ENCODE measurements at regions not wholly inside any gene's neighbourhood (a gene's known extent, or its start where the extent isn't known, plus 50 kb on each side); places are given as distances from the start of the nearest gene placed in this dataset.

GRCh38 chr4:185880571-185880970 lies 68.6 kb upstream of the SORBS2 start:
- no peak overlapping the region for H3K27ac ChIP-seq
- no peak for TF ChIP-seq CTCF (conservative IDR thresholded peaks at IDR 0.05; ENCODE audit: low read depth)
- ChIA-PET POLR2A (ENCODE audit: low non-redundant PET) (no interaction called here), CTCF (no interaction called here)
- DNase-seq (ENCODE audit: low spot score): no peak

GRCh38 chr4:185881430-185881829 lies 69.4 kb upstream of the SORBS2 start:
- ChIA-PET POLR2A (ENCODE audit: low non-redundant PET) (no interaction called here), CTCF (no interaction called here)
- no peak for DNase-seq (ENCODE audit: low spot score)
- no peak for TF ChIP-seq CTCF (conservative IDR thresholded peaks at IDR 0.05; ENCODE audit: low read depth)
- no peak overlapping the region for H3K27ac ChIP-seq

GRCh38 chr4:185883591-185883990 lies 71.6 kb upstream of the SORBS2 start:
- no peak for TF ChIP-seq CTCF (conservative IDR thresholded peaks at IDR 0.05; ENCODE audit: low read depth)
- ChIA-PET POLR2A (ENCODE audit: low non-redundant PET) (no interaction called here), CTCF (no interaction called here)
- no peak overlapping the region for H3K27ac ChIP-seq
- no peak for DNase-seq (ENCODE audit: low spot score)

- POLR2A ChIA-PET (ENCODE audit: low non-redundant PET): no interaction called here
- CTCF ChIA-PET: no interaction called here
- TF ChIP-seq CTCF (conservative IDR thresholded peaks at IDR 0.05; ENCODE audit: low read depth): no peak
- no peak for DNase-seq (ENCODE audit: low spot score)
- no peak overlapping the region for H3K27ac ChIP-seq
These were observed 73.1 kb upstream of the SORBS2 start for GRCh38 chr4:185885075-185885474.

- ChIA-PET CTCF (no interaction called here), POLR2A (ENCODE audit: low non-redundant PET) (no interaction called here)
- no peak overlapping the region for H3K27ac ChIP-seq
- no peak for TF ChIP-seq CTCF (conservative IDR thresholded peaks at IDR 0.05; ENCODE audit: low read depth)
- DNase-seq (ENCODE audit: low spot score): no peak
These were observed 73.6 kb upstream of the SORBS2 start for GRCh38 chr4:185885604-185886003.

GRCh38 chr4:185886832-185887524 lies 75.0 kb upstream of the SORBS2 start:
- H3K27ac ChIP-seq: no peak overlapping the region
- ChIA-PET POLR2A (ENCODE audit: low non-redundant PET) (no interaction called here), CTCF (no interaction called here)
- TF ChIP-seq CTCF (conservative IDR thresholded peaks at IDR 0.05; ENCODE audit: low read depth): no peak
- DNase-seq (ENCODE audit: low spot score): no peak

- TF ChIP-seq CTCF (conservative IDR thresholded peaks at IDR 0.05; ENCODE audit: low read depth): no peak
- CTCF ChIA-PET: no interaction called here
- POLR2A ChIA-PET (ENCODE audit: low non-redundant PET): no interaction called here
These were observed 76.7 kb upstream of the SORBS2 start for GRCh38 chr4:185888676-185889075.

More at GRCh38 chr4:185888676-185889075, 76.7 kb upstream of the SORBS2 start:
- DNase-seq (ENCODE audit: low spot score): no peak
- no peak overlapping the region for H3K27ac ChIP-seq

All from RWPE1 (cell line).